ENCODE measurements at regions not wholly inside any gene's neighbourhood (a gene's known extent, or its start where the extent isn't known, plus 50 kb on each side); places are given as distances from the start of the nearest gene placed in this dataset.

- H3K9ac ChIP-seq (ENCODE audit: insufficient read depth, low read length), result no peak overlapping the region
- peaks cover 9% of the 10 kb centered on the region for H3K4me1 ChIP-seq (ENCODE audit: control insufficient read depth, extremely low read depth, insufficient read depth, low read length)
- H3K36me3 ChIP-seq (ENCODE audit: control insufficient read depth, insufficient read depth, low read length), result no peaks in the 10 kb centered on the region
- no peak overlapping the region for H2AFZ ChIP-seq (ENCODE audit: low read length)
- peak; percentile 86 to 91 for DNase-seq (ENCODE audit: low read depth in 2 of 2)
- H3K4me3 ChIP-seq (replicated peaks in 1 of 4; ENCODE audit: control extremely low read depth in 1 of 4, insufficient read depth in 1 of 4, low read depth in 3 of 4, low read length in 4 of 4), result no peak overlapping the region
- TF ChIP-seq, protein P1, sequence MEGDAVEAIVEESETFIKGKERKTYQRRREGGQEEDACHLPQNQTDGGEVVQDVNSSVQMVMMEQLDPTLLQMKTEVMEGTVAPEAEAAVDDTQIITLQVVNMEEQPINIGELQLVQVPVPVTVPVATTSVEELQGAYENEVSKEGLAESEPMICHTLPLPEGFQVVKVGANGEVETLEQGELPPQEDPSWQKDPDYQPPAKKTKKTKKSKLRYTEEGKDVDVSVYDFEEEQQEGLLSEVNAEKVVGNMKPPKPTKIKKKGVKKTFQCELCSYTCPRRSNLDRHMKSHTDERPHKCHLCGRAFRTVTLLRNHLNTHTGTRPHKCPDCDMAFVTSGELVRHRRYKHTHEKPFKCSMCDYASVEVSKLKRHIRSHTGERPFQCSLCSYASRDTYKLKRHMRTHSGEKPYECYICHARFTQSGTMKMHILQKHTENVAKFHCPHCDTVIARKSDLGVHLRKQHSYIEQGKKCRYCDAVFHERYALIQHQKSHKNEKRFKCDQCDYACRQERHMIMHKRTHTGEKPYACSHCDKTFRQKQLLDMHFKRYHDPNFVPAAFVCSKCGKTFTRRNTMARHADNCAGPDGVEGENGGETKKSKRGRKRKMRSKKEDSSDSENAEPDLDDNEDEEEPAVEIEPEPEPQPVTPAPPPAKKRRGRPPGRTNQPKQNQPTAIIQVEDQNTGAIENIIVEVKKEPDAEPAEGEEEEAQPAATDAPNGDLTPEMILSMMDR (conservative IDR thresholded peaks at IDR 0.05 in 1 of 2, IDR thresholded peaks at IDR 0.05 in 1 of 2; ENCODE audit: low read depth in 1 of 2, low read length in 2 of 2), result no peak
- no peak for TF ChIP-seq EZH2 (IDR thresholded peaks at IDR 0.05; ENCODE audit: low read length, missing control alignments)
- H3K79me2 ChIP-seq (ENCODE audit: control insufficient read depth, insufficient read depth, low read length), result no peaks in the 10 kb centered on the region
- H3K4me2 ChIP-seq (ENCODE audit: extremely low read depth, insufficient read depth, low read length), result peak overlapping the region; percentile 36
- H3K9me3 ChIP-seq (ENCODE audit: control insufficient read depth, insufficient read depth, low read depth, low read length), result no peaks in the 10 kb centered on the region
- H3K27me3 ChIP-seq (ENCODE audit: control insufficient read depth, insufficient read depth, low read length), result no peaks in the 10 kb centered on the region
- no peaks in the 10 kb centered on the region for H4K20me1 ChIP-seq (ENCODE audit: control insufficient read depth, extremely low read depth, insufficient read depth, low read length)
- peak overlapping the region; percentile 46 for H3K27ac ChIP-seq (ENCODE audit: insufficient read depth, low read length)
These were observed 52.6 kb upstream of the NAA20 start for GRCh38 chr20:19964289-19965265.

DNA sequence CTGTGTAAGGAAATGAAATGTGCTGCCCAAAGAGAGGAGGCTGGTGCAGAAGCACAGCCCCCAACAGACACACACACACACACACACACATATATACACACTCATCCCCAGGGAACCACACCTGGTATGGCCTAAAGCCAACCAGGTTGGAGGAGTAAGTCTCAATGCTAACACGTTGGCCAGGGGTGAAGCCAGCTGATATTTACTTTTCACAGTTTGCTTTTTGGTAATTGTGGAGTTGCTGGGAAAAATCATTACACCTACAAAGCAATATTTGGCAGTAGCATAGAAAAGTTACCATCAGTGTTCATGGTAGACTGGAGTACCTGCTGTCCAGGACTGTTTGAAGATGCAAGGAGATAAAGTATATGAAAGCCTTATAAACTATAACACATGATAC, 50.3 kb upstream of the NAA20 start:
- H3K4me1 ChIP-seq (ENCODE audit: control insufficient read depth, extremely low read depth, insufficient read depth, low read length), result peaks cover 9% of the 10 kb centered on the region
- H3K36me3 ChIP-seq (ENCODE audit: control insufficient read depth, insufficient read depth, low read length), result no peaks in the 10 kb centered on the region
- TF ChIP-seq EZH2 (IDR thresholded peaks at IDR 0.05; ENCODE audit: low read length, missing control alignments), result no peak
- TF ChIP-seq, protein P1 (conservative IDR thresholded peaks at IDR 0.05 in 1 of 2, IDR thresholded peaks at IDR 0.05 in 1 of 2; ENCODE audit: low read depth in 1 of 2, low read length in 2 of 2), result no peak
- H3K27me3 ChIP-seq (ENCODE audit: control insufficient read depth, insufficient read depth, low read length), result no peaks in the 10 kb centered on the region
- H3K27ac ChIP-seq (ENCODE audit: insufficient read depth, low read length), result no peak overlapping the region
- no peaks in the 10 kb centered on the region for H3K79me2 ChIP-seq (ENCODE audit: control insufficient read depth, insufficient read depth, low read length)
- H3K9ac ChIP-seq (ENCODE audit: insufficient read depth, low read length), result no peak overlapping the region
- DNase-seq (ENCODE audit: low read depth in 2 of 2), result no peak
- no peaks in the 10 kb centered on the region for H4K20me1 ChIP-seq (ENCODE audit: control insufficient read depth, extremely low read depth, insufficient read depth, low read length)
- no peak overlapping the region for H2AFZ ChIP-seq (ENCODE audit: low read length)
- H3K4me3 ChIP-seq (replicated peaks in 1 of 4; ENCODE audit: control extremely low read depth in 1 of 4, insufficient read depth in 1 of 4, low read depth in 3 of 4, low read length in 4 of 4), result no peak overlapping the region
- H3K4me2 ChIP-seq (ENCODE audit: extremely low read depth, insufficient read depth, low read length), result no peak overlapping the region
- H3K9me3 ChIP-seq (ENCODE audit: control insufficient read depth, insufficient read depth, low read depth, low read length), result no peaks in the 10 kb centered on the region
